Heart right ventricle (tissue), 16 donors: ENCODE measurements at regions not wholly inside any gene's neighbourhood (a gene's known extent, or its start where the extent isn't known, plus 50 kb on each side); places are given as distances from the start of the nearest gene placed in this dataset.

ENCODE experiments used
- ATAC-seq, 8 donors: fragments of 200-7000 bp; cut with Tn5 transposase; one replicate each; pipeline ENCODE4 v1.9.1; 2020; ENCODE audit warnings: mild to moderate bottlenecking in 8 of 8, moderate library complexity in 8 of 8, moderate number of reproducible peaks in 1 of 8
- DNase-seq, 2 donors: peaks; one replicate each; pipeline ENCODE4 v3.0.0-alpha.2; 2020
- H3K27ac ChIP-seq, 10 donors: fragments of 200-600 bp; sonication (generic) in 2 of 10; one replicate each; pipeline versions ENCODE4 v1.5.0 to v1.8.0; 2020 to 2022; ENCODE audit warnings: mild to moderate bottlenecking in 3 of 10
- H3K27me3 ChIP-seq, 7 donors: fragments of 200-600 bp; one replicate each; pipeline ENCODE4 v1.8.0; 2021 to 2022; ENCODE audit warnings: mild to moderate bottlenecking in 2 of 7
- H3K36me3 ChIP-seq, 9 donors: fragments of 200-600 bp; sonication (generic) in 1 of 9; one replicate each; pipeline versions ENCODE4 v1.5.0 to v1.8.0; 2020 to 2022; ENCODE audit warnings: mild to moderate bottlenecking in 2 of 9
- H3K4me1 ChIP-seq, 9 donors: fragments of 200-600 bp; sonication (generic) in 1 of 9; one replicate each; pipeline versions ENCODE4 v1.5.0 to v1.8.0; 2020 to 2022; ENCODE audit warnings: mild to moderate bottlenecking in 4 of 9
- H3K4me3 ChIP-seq, 10 donors: fragments of 200-600 bp; sonication (generic) in 2 of 10; one replicate each; pipeline versions ENCODE4 v1.5.0 to v1.8.0; 2020 to 2022; ENCODE audit warnings: mild to moderate bottlenecking in 7 of 10, moderate library complexity in 2 of 10
- H3K9me3 ChIP-seq, 11 donors: fragments of 200-600 bp in 10 of 11; sonication (generic) in 2 of 11; one replicate each; pipeline versions ENCODE4 v1.5.0 to v1.8.0; 2013 to 2022; ENCODE audit warnings: mild to moderate bottlenecking in 2 of 11, control low read depth in 1 of 11, moderate library complexity in 1 of 11
- WGBS, 2 donors: extraction: QIAGEN DNeasy Blood & Tissue Kit; methylation state at CpG; one replicate each; pipeline ENCODE4 v1.1.7; 2013; ENCODE audit warnings: inconsistent platforms in 1 of 2; 5-methylcytosine and 5-hydroxymethylcytosine counted together
- intact Hi-C, 10 donors: fragments of 100-400 bp; cut with DNase I; formaldehyde crosslinking; loops; one replicate each; pipeline versions ENCODE4 v1.11.1 to v1.14.2; 2022
- TF ChIP-seq, protein P1 (sequence below), 9 donors: fragments of 200-600 bp; sonication (generic) in 2 of 9; IDR thresholded peaks; one replicate each; pipeline versions ENCODE4 v1.5.0 to v1.8.0; 2021 to 2022; ENCODE audit warnings: antibody characterized with exemption in 9 of 9, mild to moderate bottlenecking in 5 of 9, moderate library complexity in 1 of 9
- donor health status: Arrhythmogenic right ventricular cardiomyopathy.
- donor health status: ischemic (EF 13 %, LVEDD 7.1; RV severe dilation, severe dysfunction).
- donor health status: healthy with polysubstance abuse.
- donor health status: DM: no; HTN: yes; CAD: no.
- donor health status: DM: no; HTN: no; CAD: no.
- donor health status: ischemic (EF 25% LVEDD 6.9; RV normal size, moderate dysfunction).
- donor health status: ischemic (EF 25% LVEDD 5.7; RV mildly dilated, moderate dysfunction).
- donor health status: healthy.
- donor health status: DM: yes; HTN: yes; CAD: no.
- donor health status: Ischemic cardiomyopathy.
- donor health status: ischemic (EF 35%, LVEDD 5.7; RV mildly dilated, moderate dysfunction).
- donor health status: nonischemic (EF 11% LVEDD 7.7; RV severe dilation, severe dysfunction).
- donor health status: DM: yes; HTN: yes; CAD: no.
- donor health status: PGD.
- donor health status: ischemic (EF 29% LVEDD 5.4; RV normal size, mild dysfunction).
- donor health status: nonischemic (EF 23%, LVEDD 6.1; RV moderate dilation, normal function).

GRCh38 chr2:101625387-101625786 lies 72.1 kb upstream of the MAP4K4 start:
- H3K9me3 ChIP-seq = no peaks in the 10 kb centered on the region
- TF ChIP-seq, protein P1, sequence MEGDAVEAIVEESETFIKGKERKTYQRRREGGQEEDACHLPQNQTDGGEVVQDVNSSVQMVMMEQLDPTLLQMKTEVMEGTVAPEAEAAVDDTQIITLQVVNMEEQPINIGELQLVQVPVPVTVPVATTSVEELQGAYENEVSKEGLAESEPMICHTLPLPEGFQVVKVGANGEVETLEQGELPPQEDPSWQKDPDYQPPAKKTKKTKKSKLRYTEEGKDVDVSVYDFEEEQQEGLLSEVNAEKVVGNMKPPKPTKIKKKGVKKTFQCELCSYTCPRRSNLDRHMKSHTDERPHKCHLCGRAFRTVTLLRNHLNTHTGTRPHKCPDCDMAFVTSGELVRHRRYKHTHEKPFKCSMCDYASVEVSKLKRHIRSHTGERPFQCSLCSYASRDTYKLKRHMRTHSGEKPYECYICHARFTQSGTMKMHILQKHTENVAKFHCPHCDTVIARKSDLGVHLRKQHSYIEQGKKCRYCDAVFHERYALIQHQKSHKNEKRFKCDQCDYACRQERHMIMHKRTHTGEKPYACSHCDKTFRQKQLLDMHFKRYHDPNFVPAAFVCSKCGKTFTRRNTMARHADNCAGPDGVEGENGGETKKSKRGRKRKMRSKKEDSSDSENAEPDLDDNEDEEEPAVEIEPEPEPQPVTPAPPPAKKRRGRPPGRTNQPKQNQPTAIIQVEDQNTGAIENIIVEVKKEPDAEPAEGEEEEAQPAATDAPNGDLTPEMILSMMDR (IDR thresholded peaks at IDR 0.05) = no peak
- intact Hi-C loops = no loop called here
- H3K27ac ChIP-seq = no peak overlapping the region
- peaks cover 0 to 19% (median 0%) of the 10 kb centered on the region in 9 donors for H3K4me1 ChIP-seq
- peaks cover 0 to 46% (median 0%) of the 10 kb centered on the region in 7 donors for H3K27me3 ChIP-seq
- no peak for ATAC-seq
- 83 to 90% methylated on average over 7 of the region's 7 CpGs for WGBS, 2 donors
- no peak for DNase-seq
- H3K36me3 ChIP-seq = no peaks in the 10 kb centered on the region
- no peak overlapping the region for H3K4me3 ChIP-seq

DNA sequence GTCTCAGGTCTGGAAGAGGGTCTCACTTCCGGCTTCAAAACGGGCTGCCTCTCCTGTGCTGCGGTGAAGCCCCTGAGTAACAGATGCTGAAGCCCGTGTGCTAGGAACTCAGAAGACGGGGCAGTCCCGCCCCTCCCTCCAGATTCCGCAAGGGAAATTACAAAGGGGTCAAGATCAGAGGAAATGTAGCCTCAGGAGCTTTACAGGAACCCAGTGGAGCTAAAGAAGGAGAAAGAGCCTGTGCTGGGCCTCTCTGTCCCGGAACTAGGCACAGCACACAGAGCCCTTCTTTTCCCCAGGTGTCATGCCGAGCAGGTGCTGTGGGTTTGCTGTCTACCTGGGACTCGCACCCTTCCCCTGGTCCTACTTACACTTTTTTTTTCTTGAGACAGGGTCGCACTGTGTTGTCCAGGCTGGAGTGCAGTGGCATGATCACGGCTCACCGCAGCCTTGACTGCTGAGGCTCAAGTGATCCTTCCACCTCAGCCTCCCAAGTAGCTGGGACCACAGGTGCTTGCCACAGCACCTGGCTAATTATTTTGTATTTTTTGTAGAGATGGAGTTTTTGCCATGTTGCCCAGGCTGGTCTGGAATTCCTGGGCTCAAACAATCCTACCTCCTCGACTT lies 72.7 kb upstream of the MAP4K4 start:
- H3K27me3 ChIP-seq = peaks cover 0 to 43% (median 0%) of the 10 kb centered on the region in 7 donors
- no peaks in the 10 kb centered on the region for H3K9me3 ChIP-seq
- H3K27ac ChIP-seq = no peak overlapping the region
- no peak overlapping the region for H3K4me3 ChIP-seq
- 83 to 91% methylated on average over 14 of the region's 14 CpGs for WGBS, 2 donors
- no peak for ATAC-seq
- H3K36me3 ChIP-seq = no peaks in the 10 kb centered on the region
- intact Hi-C loops = no loop called here
- no peak for DNase-seq
- H3K4me1 ChIP-seq = peaks cover 0 to 19% (median 0%) of the 10 kb centered on the region in 9 donors
- TF ChIP-seq, protein P1 (IDR thresholded peaks at IDR 0.05) = no peak

DNA sequence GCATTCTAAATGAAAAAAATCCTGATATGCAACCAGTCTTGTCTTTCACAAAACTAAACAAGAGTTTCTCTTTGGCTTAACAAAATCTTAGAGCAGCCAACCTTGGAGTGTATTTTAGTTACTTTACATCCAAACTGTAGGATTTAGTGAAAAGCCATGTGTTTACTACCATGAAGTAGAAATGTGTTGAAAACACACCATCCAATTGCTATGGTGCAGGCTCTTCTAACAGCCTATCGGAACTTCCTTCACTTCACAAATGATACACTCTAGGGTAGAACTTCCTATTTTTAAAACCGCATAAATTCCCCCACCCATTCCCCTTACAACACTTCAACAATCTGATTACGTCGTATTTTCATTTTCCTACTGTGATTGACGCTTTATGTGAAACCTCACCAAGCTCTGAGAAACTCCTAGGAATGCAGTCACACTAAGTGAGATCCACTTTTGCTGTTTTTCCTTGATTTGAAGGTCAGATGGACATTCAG lies 74.4 kb upstream of the MAP4K4 start:
- Histone ChIP-seq H3K4me1 (peaks cover 0 to 34% (median 0%) of the 10 kb centered on the region in 9 donors), H3K36me3 (no peaks in the 10 kb centered on the region), H3K9me3 (no peaks in the 10 kb centered on the region), H3K27me3 (peaks cover 0 to 48% (median 0%) of the 10 kb centered on the region in 7 donors), H3K27ac (no peak overlapping the region), H3K4me3 (no peak overlapping the region)
- TF ChIP-seq, protein P1 (IDR thresholded peaks at IDR 0.05) = no peak
- intact Hi-C loops = no loop called here
- WGBS, 2 donors = 66 to 86% methylated on average over 5 of the region's 5 CpGs
- DNase-seq = no peak
- peak in 6 of 8 donors; percentile 25 to 72 (median 44) for ATAC-seq

DNA sequence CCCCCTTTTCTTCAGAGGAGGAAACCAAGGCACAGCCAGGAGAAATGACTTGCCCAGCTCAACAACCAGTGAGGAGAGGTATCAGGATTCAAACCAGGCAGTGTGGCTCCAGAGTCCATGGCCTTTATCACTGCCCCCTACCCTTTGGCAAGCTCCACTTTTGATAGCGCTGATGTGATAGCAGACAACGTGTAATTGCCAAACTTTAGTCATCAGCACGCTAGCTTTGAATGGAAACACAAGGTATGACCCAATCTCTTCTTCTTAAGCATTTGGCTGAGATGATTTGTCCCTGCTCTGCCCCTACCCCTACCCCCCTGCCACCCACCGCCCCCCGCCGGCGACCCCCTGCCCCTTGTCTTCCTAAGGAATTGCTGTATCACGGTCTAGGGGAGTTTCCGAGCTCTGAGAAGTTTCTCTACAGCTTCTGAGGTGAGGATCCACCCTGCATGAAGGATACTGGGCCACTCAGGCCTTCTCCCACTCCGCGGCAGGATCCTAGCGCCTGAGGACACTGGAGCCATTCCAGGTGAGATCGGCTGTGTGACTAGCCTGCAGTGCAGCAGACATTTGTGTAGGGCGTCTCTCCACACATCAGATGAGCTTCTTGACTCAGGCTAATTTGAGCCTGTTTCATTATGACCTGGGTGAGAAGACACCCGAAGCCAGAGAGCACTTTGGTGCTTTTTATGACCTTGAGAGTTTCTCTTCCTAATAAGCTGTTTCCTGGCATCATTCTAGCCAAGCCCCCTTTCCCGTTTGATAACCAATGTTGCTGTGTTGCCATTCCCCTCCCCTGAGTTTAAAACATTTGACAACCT lies 75.1 kb upstream of the MAP4K4 start:
- H3K4me1 ChIP-seq = peaks cover 0 to 35% (median 0%) of the 10 kb centered on the region in 9 donors
- DNase-seq (no peak), ATAC-seq (no peak)
- TF ChIP-seq, protein P1 (IDR thresholded peaks at IDR 0.05) = no peak
- intact Hi-C loops = no loop called here
- H3K36me3 ChIP-seq = no peaks in the 10 kb centered on the region
- H3K27ac ChIP-seq = no peak overlapping the region
- H3K4me3 ChIP-seq = no peak overlapping the region
- 75 to 76% methylated on average over 16 of the region's 16 CpGs for WGBS, 2 donors
- no peaks in the 10 kb centered on the region for H3K9me3 ChIP-seq
- peaks cover 0 to 55% (median 0%) of the 10 kb centered on the region in 7 donors for H3K27me3 ChIP-seq
